DMS 273 (cell line): ENCODE measurements at regions not wholly inside any gene's neighbourhood (a gene's known extent, or its start where the extent isn't known, plus 50 kb on each side); places are given as distances from the start of the nearest gene placed in this dataset.
"Not testable (repeated sequence)": the region's sequence is repeated elsewhere in the genome, so short reads cannot be mapped to it uniquely, and the experiment has no call there.

ENCODE experiments used
- DNase-seq: peaks from one replicate; lab custom pipeline; 2025; ENCODE audit not compliant: unreplicated experiment; lab: John Stamatoyannopoulos, UW

GRCh38 chr1:166602801-166603200 lies 236.5 kb upstream of the POGK start:
- not testable (repeated sequence) for DNase-seq

DNA sequence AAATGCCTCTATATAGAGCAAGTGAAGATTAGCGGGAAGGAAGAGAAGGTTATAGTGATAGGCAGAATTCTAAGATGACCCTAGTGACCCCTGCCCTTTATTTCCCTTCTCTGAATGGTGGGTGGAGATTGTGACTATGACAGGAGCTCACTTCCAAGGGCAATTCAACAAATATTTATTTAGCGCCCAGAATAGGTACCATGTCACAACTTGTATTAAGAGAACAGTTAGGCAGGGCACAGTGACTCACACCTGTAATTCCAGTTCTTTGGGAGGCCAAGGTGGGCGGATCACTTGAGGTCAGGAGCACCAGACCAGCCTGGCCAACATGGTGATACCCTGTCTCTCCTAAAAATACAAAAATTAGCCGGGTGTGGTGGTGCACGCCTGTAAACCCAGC lies 236.0 kb upstream of the POGK start:
- no peak for DNase-seq

DNA sequence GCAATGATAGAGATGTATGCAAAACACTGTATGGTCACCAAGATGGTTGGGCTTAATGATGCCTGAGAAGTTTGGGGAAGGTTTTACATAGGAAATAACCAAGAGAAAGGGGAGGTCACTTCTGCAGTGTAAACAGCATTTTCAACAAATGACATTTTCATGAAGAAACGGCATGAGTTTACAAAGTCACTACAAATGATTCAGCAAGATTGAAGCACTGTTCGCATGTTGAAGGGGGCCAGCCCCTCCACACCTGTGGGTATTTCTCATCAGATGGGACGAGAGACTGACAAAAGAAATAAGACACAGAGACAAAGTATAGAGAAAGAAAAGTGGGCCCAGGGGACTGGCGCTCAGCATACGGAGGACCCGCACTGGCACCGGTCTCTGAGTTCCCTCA lies 234.1 kb upstream of the POGK start:
- no peak for DNase-seq

- DNase-seq = no peak
Observed at GRCh38 chr1:166612886-166613285, 226.4 kb upstream of the POGK start.

DNA sequence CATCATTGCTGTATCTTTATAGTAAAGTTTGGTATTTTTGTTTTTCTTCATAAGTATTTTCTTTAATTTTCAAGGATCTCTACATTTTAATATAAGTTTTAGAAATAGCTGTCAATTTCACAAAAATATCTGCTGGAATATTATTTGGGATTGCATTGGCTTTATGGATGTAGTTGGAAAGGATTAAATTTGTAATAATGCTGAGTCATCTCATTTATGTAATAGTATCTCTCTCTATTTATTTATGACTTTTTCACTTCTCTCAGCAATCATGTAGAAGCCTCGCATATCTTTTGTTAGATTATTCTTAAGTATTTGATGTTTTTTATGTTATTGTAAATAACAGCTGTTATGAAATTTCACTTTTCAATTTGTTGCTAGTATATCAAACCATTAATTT lies 223.1 kb upstream of the POGK start:
- DNase-seq = no peak

DNA sequence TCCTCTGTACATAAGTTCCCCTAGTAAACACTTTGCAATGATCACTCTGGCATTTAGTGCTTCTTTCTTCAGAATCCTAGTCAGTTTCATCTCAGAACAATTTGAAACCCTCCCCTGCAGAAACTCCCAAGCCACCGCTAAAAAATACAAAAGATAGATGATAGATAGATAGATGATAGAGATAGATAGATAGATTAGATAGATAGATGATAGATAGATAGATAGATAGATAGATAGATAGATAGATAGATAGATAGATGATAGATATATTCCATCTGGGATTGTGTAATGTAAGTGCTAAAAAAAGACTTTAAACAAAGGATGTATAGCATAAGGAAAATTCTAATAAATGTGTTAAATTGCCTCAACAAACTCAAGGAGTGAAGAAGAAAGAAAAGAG lies 212.6 kb upstream of the POGK start:
- DNase-seq = no peak

- no peak for DNase-seq
Observed at GRCh38 chr1:166627558-166627957, 211.7 kb upstream of the POGK start.

GRCh38 chr1:166628259-166628658 lies 211.0 kb upstream of the POGK start:
- DNase-seq = no peak

- no peak for DNase-seq
Observed at GRCh38 chr1:166629946-166630345, 209.3 kb upstream of the POGK start.

GRCh38 chr1:166630369-166630768 lies 208.9 kb upstream of the POGK start:
- no peak for DNase-seq

- no peak for DNase-seq
Observed at GRCh38 chr1:166638137-166638536, 201.1 kb upstream of the POGK start.

- DNase-seq = not testable (repeated sequence)
Observed at GRCh38 chr1:166657228-166657627, 182.0 kb upstream of the POGK start.

- DNase-seq = not testable (repeated sequence)
Observed at GRCh38 chr1:166666790-166667189, 172.5 kb upstream of the POGK start.

GRCh38 chr1:166667600-166667999 lies 171.7 kb upstream of the POGK start:
- DNase-seq = not testable (repeated sequence)

GRCh38 chr1:166671627-166672026 lies 167.6 kb upstream of the POGK start:
- DNase-seq = no peak

DNA sequence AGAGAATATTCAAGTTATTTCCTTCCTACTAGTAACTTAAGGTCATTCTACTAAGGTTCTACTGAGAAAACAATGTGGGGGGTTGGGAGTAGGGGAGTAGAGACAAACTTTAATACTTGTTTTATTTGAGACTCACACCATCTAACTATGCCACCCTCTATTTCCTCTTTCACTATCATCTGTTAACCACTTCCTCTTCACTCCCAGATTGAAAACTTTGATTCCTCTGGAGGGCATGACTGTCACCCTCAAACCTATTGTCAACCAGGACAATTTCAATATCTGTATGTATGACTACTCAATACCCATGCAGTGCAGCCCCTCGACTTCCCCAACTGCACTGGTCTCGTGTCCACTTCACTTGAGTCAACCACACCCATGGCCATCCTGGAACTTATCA lies 165.6 kb upstream of the POGK start:
- no peak for DNase-seq

GRCh38 chr1:166675213-166675612 lies 164.1 kb upstream of the POGK start:
- no peak for DNase-seq

DNA sequence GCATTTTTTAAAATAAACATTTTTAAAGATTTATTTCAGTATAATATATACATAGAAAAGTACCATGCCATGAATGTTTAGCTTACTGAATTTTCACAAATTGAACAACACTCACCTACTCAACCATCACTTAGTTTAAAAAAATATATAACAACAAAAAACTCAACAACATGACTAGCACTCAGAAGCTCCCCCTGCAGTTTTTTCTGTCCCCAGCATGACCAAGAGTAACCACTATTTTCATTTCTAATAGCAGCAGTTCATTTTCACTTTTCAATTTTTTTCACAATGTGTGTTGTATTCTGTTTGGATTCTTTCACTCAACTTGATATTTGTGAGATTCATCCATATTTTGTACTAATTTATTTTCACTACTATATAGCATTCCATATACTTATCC lies 162.3 kb upstream of the POGK start:
- DNase-seq = no peak

GRCh38 chr1:166679369-166679768 lies 159.9 kb upstream of the POGK start:
- no peak for DNase-seq

- no peak for DNase-seq
Observed at GRCh38 chr1:166682588-166682987, 156.7 kb upstream of the POGK start.

- not testable (repeated sequence) for DNase-seq
Observed at GRCh38 chr1:166684669-166685068, 154.6 kb upstream of the POGK start.

- DNase-seq = no peak
Observed at GRCh38 chr1:166685200-166685599, 154.1 kb upstream of the POGK start.

GRCh38 chr1:166685891-166686290 lies 153.4 kb upstream of the POGK start:
- DNase-seq = not testable (repeated sequence)

DNA sequence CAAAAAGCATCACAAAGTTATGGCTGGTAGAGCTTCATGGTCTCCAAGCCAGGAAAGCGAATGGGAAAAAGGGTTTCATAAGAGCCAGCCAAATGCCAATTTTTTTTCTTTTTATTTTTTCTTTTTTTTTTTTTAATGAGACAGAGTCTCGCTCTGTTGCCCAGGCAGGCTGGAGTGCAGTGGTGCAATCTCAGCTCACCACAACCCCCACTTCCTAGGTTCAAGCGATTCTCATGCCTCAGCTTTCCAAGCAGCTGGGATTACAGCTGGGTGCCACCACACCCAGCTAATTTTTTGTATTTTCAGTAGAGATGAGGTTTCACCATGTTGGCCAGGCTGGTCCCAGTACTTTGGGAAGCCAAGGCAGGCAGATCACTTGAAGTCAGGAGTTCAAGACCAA lies 148.7 kb upstream of the POGK start:
- not testable (repeated sequence) for DNase-seq
